NCI-H1417 (cell line): ENCODE measurements at regions not wholly inside any gene's neighbourhood (a gene's known extent, or its start where the extent isn't known, plus 50 kb on each side); places are given as distances from the start of the nearest gene placed in this dataset.
"Not testable (repeated sequence)": the region's sequence is repeated elsewhere in the genome, so short reads cannot be mapped to it uniquely, and the experiment has no call there.

Experiments used
- DNase-seq, 3 experiments: peaks; one replicate each; lab custom pipeline; 2025; lab: John Stamatoyannopoulos, UW

DNA sequence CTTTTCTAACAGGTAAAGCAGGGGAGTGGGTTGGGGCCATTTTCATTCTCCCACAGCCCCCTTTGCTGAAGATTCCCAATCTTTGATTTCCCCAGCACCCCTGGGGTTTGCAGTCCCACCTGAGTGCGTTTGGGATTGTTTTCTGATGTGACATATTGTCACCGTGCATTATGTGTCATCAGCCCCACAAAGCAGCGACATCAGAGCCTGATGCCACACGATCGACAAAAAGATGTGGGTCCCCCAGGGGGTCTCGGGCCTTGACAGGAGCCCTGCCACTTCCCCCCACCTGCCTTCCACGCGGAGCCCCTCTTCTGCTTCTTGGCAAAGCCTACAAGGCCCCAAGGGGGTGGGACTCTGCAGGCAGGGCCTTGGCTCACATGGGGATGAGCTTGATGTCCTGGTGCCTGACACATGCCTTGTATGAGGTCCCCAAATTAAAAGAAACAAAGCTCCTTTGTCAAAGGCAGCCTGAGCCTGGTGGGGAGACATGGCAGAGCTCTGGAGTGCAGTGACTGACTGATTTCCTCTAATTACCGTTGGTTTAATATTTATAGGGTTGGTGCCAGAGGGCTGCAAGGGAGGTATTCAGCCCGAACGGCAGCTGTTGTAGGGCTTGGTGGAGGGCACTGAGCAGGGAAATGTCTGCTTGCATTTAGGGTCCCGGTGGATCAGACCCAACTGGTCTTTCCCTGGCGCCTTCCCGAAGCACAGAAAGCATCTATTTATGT lies 149.2 kb downstream of the MIAT start:
- DNase-seq, result no peak

DNA sequence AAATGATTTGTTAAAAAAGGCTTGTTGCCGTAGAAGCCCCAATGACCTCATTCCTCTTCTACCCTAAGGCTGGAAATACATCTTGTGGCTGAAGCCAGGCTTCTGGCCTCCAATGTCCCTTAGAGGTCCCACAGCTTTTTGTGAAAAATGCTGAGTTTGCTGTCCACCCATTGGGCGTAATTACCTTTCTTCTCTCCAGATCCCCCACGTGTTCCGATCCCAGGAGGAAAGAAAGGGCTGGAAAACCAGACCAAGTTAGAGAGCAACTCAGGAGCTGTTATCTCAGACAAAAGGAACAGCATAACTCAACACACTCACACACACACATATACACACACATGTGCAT lies 154.2 kb downstream of the MIAT start:
- DNase-seq, result no peak

DNA sequence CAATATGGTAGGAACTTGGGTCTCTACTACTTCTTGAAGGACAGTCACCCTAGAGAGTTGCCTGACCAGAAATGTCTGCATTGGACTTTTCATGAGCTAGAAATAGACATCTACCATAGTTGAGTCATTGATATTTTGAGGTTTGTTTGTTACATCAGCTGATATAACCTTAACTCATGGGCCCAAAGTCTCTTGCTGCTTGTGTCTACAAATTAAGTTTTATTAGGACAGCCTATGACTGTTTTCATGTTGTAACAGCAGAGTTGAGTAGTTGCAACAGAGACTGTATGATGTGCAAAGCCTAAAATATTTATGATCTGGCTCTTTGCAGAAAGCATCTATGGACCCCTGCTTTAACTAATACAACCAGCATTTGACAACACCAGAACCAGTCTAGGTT lies 155.3 kb downstream of the MIAT start:
- DNase-seq, result no peak

DNA sequence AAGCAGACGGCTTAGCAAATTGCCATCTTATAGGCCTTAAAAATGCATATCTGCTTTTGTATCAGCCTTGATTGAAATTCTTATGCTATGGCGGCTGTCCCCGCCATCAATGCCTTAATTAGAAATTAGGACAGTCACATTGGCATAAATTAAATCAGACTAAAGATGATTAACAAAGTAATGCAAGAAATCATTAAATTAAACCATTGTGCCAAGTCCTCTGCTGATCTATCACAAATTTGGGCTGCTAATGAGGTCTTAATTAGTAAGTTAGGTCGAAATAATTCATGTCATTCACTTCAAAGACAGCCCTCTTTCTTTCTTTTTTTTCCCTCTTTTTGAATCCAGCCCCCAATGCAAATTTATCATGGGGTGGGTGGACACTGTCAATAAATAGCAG lies 159.3 kb downstream of the MIAT start:
- DNase-seq, result no peak

DNA sequence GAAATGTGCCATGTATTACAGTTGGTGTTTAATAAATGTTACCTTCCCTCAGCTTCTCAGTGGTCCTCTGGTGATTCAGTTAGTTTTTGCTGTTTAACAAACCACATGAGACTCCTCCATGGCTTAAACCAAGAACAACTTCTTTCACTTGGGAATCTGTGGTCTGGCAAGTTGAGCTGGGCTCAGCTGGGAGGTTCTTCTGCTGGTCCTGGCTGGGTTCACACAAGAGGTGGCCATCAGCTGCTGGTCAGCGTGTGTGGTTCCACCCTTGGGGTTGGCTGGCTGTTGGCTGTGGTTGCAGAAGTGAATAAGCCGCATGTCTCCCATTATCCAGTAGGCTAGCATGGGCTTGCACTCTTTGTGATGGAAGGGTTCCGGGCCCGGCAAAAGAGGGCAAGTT lies 160.5 kb downstream of the MIAT start:
- DNase-seq, result no peak

DNA sequence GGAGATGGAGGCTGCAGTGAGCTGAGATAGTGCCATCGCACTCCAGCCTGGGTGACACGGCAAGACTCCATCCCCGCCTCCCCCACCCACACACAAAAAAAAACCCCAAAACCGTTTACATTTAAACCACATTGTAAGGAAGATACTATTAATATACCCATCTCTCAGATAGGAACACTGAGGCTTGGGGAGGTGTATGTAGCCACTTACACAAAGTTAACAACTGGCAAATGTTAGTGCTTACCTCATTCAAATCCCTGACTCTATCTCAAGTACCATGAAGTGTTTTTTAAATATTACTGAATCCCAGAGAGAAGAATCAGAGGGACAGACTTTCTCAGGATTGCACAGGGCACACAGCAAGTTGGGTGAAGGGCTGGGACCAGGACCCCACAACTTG lies 164.5 kb downstream of the MIAT start:
- DNase-seq, result no peak

DNA sequence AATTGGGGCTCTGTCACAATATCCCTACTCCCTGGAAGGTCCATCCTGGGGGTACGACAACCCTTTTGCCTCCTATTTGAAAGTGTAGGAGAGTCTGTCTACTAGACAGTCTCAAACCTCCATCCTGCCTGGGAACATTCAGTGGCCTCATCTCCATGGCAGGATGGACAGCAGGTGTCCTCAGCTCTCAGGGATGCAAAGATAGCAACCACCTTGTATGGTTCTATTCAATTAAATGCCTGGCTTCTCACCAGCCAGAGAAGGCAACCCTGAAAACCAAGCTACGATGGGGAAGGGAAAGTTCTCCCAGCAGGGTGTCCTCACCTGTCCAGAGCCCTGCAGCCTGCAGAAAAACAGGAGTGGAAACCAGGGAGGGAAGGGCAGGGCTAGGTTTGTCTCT lies 164.9 kb downstream of the MIAT start:
- peak in 2 of 3 experiments; percentile 4 to 40 for DNase-seq

DNA sequence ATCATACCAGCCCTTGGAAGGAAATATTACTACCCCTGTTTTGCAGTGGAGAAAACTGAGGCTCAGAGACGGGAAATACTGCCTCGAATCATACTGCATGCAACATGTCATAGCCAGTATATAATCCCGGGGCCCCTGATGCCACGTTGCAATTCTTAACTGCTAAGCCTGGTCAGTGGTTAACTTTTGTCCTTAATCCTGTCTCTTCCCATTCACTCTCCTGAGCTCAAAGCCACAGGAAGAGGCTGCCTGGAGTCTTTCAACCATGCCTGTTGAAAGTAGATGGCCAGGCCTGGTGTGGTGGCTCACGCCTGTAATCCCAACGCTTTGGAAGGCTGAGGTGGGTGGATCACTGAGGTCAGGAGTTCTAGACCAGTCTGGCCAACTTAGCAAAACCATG lies 166.6 kb downstream of the MIAT start:
- DNase-seq, result no peak

DNA sequence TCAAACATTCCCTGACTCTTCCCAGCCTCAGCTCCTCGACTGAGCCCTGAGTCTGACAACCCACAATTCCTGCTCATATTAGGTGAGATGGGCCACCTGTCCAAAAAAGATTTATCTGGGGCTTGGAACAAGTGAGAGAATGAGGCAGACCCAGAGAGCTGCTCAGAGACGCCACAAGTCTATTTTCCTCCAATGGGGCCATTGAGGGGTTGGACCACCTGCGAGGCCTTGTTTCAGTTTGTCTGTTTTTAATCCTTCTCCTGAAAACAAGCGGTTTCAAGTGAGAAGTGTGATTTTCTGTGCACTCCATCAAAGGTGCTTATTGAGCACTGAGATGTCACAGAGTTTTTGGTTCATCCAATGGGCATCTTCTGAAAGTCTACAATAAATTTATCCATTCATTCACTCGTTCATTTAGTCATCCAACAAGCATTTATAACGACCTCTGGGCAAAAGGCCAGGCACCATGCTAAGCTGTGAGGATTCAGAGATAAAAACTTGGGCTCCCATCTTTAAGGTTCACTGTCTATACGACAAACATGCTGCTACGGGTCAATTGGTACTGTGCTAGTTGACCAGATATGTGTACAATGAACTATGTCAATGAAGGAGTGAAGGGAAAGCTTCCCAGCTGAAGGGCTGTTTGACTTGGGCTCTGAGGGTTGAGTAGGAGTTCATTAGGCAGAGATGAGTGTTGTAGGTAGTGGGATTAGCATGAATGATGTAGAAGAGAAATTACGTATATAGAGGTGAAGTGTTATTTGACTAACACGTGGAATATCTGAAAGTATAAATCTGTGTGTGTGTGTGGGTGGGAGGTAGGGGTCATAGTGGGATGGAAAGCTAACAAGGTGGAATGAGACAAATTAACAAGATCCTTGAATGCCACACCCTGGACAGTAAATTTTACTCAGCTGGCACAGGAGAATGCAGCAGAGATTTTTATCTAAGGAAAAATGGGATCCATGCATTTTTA lies 168.9 kb downstream of the MIAT start:
- DNase-seq, result no peak

DNA sequence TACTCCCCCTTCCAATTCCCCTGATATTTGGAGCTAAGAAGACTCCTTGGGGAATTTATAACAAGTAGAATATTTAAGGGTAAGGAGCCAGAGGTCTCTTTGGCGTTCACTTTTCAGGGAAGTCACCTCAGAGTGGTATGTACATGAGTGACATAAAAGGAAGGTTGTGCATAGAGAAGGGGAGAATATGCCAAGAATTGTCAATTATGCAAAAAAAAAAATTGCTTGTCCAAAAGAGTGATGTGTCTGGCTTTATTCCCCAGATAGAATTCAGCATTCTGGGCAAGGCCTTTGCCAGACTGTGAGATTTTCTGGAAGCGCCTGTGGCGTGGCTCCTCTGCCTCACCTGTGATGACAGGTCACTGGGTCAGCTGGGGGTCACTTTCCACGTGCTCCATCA lies 170.2 kb downstream of the MIAT start:
- no peak for DNase-seq

DNA sequence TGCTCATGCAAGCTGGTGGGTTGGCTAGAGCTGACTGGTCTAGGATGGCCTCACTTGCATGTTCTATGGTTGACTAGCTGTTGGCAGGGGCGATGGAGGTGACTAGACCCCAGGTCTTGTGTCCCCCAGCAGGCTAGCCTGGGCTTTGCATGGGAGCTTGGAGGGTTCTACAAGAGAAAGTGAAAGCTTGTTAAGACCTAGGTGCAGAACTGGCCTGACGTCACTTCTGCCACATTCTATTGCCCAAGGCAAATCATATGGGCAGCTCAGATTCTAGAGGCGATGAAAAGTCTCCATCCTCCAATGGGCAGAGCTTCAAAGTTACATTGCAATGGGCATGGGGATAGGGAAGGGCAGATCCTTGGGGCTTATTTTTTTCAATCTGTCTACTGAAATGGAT lies 170.9 kb downstream of the MIAT start:
- DNase-seq, result no peak

DNA sequence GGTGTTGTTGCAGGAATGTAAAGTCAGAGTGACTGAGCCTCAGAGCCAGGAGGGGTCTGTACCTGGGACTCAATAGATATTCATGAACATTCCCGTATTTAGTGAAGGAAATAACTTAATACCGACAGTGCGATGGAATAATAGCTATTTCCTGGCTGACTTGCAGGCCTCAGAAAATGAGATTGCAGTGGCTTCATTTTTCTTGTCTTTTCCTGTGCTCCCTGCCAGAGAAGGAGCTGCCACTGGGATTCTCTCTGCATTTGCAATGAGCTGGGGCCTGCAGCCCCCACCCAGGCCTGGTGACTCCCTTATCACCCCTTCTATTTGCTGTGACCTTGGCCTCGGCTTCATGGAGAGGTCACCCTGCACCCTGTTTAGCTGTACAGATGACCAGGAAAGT lies 173.4 kb downstream of the MIAT start:
- no peak for DNase-seq

DNA sequence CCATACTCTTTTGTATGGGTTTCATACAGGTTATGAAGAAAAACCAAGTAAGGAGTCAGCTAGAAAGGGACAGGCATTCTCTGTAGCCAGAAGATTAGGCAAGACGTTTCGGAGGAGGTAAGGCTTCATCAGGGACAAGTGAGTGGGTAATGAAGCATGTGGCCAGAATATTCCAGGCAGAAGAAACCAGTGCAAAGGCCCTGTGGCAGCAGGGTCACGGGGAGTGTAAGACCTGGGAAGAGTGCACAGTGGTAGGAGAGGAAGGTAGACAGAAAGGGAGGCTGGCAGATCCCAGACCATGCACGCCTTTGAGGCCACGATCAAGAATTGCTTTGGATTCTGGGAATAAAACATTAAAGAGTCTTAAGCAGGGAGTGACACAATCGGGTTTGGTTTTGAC lies 177.6 kb downstream of the MIAT start:
- DNase-seq, result no peak

DNA sequence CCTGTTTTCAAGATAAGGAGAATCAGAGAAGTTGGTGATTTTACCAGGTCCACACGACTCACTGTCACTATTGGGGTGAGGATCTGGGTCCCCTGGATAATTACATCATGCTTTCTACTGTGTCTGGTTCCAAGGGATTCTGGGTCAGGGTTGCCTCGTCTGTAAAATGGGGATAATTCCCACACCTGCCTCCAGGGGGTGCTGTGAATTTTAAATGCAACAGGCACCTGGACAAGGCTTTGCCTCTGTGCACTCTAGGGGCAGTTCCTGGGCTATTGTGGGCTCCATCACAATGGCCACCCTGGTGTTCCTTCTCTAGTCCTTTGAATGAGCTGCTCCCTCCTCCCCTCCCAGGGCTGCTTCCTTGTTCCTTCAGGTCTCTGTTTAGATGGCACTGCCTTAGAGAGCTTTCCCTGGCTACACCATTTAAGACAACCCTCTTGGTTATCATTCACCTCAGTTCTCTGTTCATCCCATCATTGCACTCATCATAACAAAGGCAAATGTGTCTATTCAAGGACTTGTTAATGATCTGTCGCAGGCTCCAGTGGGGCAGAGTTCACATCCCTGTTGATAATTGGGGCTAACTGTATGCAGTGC lies 178.6 kb downstream of the MIAT start:
- DNase-seq, result peak; percentile 2 to 46 (median 8)

DNA sequence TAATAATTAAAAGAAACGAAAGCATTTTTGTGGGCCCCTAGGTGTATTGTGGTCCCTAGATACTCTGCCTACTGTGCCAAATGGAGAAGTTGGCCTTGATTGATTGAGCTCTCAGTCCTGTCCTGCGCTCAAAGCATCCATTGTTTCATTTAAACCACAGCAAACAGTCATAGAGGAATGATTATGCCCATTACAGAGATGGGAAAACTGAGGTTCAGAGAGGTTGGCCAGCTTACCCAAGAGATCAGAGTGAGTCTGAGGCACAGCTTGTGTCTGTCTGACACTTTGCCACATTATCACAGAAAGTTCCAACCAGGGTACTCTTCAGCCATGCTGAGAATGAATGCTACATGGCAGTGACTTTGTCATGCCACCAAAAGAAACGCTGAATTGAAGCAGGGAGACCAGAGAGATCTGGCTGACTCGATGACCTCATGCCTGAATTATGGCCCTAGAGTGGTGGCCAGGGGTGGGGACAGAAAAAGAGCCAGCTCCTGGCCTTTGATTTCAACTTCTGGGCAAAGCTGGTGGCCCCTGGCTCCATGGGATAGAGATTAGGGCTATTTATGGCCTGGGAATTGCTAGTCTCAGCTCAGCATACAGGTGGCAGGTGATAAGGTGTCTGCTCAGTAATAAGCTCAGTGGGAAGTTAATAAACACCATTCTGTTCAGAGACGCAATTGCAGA lies 180.5 kb downstream of the MIAT start:
- DNase-seq, result peak in 2 of 3 experiments; percentile 19 to 66

DNA sequence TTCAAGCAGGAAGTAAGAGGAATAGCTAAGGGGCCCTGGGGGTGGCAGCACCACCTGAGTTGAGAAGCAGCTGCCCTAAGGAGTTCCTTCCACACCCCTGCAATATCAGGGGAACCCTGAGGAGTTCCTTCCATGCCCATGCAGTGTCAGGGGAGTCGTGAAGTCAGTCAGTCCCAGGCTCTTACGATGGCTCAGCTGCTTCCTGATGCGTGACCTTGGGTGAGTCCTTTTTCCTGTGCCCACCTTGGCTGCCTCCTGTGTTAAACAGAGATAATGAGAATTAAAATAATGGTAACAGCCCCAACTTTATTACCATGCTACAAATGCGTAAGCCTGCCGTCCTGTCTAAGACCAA lies 181.1 kb downstream of the MIAT start:
- no peak for DNase-seq

DNA sequence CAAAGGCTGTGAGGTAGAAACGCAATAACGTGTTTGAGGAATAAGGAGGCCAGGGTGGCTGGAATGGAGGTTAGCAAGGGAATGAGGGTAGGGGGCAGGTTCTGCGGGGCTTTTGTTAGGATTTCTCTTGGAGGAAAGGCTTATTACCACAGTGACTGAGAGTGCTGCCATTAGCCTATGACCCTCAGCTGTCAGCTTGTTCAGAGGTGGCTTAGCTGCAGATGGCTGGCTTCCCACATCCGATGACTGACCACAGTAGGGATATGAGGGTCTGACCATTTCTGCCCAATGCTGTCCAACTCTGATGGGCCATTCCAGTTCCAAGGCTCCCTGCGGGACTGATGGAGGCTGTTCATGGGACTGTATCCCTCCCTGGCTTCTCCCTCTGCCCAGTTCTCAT lies 181.8 kb downstream of the MIAT start:
- DNase-seq, result no peak

DNA sequence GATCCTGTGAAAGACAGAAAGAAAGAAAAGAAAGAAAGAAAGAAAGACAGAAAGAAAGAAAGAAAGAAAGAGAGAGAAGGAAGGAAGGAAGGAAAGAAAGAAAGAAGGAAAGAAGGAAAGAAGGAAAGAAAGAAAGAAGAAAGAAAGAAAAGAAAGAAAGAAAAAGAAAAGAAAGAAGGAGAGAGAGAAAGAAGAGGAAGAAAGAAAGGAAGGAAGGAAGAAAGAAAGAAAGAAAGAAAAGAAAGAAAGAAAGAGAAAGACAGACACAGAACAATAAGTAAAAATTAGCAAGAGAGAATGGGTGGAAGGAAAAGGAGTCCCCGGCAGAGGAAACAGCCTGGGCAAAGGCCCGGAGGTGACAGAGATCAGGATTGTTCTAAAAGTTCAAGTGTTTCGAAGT lies 183.4 kb downstream of the MIAT start:
- DNase-seq, result not testable (repeated sequence)

DNA sequence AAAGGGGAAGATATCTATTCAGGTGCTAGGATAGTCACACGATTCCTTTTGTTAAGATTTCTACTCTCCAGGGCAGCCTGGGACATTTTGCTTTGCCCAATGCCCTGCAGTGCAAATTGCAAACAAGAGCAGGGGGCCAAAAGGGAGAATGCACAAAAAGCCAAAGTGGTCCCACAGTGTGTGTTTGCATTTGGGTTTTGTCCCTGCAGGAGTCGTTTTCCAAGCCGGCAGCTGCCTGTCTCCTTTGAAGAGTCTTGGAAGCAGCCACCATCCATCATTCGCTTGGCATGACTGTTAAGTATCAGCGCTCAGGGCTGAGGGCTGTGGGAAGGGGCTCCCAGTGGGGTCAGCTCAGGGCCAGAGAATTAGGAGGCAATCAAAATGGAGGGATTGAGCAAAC lies 184.7 kb downstream of the MIAT start:
- DNase-seq, result peak in 1 of 3 experiments; percentile 19

DNA sequence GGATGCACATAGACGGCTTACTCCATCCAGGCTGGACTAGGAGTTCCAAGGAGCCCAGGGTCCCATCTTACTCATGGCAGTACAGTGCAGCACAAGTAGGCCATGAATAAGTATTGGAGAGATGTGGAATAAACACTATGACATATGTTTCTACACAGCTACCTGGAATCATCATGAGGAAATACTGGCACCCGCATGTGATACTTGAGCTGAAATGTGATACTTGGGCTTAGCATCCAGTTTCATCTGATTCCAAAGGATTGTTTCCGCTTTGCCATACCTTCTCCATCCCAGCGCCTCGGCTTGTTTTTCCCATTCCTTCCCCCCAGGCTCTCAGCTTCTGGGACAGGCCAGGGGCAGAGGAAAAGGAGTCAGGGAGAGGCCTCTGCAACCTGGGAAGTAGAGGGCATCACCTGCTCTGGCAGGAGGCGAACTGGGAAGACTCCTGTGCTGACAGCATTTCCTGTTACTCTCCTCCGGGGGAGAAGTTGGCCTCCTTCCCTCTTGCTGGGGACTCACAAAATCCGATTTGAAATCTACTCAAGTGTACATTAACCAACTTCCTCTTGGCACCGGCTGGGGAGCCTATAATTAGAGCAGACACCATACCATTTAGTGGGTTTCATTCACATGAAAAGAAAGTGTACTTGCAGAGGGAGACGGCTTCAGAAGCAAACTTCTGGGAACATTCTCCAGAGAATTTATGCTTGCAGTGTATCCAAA lies 187.8 kb downstream of the MIAT start:
- DNase-seq, result peak in 1 of 3 experiments; percentile 21

DNA sequence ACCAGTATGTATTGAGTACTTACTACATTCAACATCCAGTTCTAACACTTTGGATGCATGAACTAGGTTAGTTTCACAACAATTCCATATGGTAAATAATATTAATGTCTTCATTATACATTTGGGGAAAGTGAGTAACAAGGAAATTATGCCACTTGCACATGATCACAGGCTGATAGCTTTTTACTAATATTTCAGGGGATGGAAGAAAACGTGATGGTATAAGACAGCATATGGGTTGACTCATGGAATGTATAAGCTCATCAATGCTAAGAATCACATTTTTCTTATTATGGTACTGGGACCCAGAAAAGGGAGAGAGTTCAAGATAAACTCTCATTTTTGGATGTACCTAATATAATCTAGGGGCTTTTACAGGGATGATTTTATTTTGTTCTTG lies 188.7 kb downstream of the MIAT start:
- DNase-seq, result no peak

DNA sequence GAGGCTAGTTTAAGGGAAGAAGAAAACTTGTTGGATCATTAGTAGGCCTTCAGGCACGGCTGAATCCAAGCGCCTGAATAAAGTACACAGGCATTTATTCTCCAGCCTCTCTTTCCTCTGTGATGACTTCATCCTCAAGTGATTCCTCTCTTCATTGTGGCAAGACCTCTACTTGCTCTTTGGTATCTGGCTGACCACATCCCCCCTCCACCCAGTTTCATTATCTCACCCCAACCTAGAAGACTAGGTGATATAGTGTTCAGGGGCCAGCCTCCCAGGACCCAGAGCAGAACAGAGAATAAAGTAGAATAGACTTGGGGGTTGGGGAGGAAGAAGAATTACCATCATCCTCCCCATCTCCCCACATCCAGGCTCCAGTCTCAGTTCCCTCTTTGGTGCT lies 189.3 kb downstream of the MIAT start:
- no peak for DNase-seq
